NCI-H2171 treated with DMSO at 0.1 percent for 48 hours (cell line): ENCODE measurements at regions not wholly inside any gene's neighbourhood (a gene's known extent, or its start where the extent isn't known, plus 50 kb on each side); places are given as distances from the start of the nearest gene placed in this dataset.

Experiments used
- DNase-seq: peaks from one replicate; lab custom pipeline; 2025; lab: John Stamatoyannopoulos, UW

DNA sequence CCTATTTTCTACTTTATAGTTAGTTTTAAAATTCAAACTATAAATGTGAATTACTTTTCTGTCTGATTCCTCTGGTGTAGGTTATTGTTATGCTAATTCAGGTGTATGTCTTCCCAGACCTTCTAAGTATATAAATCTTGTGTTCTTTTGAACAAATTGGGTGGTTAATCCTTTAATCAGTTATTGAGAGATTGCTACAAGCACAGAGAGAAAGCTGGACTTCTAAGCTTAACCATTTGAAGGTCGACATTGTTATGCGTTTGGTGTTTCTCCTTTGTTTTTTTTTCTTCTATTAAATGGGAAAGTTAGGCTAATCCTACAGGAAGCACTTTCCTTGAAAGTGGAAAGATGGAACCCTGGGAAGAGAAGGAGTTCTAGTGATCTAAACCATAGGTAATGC is 592.6 kb downstream of the SLC4A3 start:
- DNase-seq, result no peak

DNA sequence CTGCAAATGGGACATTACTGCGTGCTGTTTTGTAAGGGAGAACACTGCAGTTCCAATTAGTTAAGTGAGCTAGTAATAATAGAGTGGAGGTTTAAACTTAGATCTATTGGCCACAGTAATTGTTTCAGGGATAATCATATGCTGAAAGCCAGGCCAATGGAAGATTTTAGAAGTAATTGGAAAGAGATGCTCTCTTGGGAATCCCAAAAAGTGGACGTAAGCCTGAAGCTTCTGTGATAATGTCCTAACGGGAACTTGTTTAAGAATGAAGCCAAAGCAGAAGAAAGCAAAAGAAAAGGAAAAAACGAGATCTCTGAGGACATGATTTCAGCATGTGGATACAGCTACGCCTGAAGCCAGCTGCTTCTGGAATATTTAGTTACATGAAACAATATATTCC is 594.6 kb downstream of the SLC4A3 start:
- no peak for DNase-seq

GRCh38 chr2:220224691-220225543 is 597.5 kb downstream of the SLC4A3 start:
- no peak for DNase-seq

DNA sequence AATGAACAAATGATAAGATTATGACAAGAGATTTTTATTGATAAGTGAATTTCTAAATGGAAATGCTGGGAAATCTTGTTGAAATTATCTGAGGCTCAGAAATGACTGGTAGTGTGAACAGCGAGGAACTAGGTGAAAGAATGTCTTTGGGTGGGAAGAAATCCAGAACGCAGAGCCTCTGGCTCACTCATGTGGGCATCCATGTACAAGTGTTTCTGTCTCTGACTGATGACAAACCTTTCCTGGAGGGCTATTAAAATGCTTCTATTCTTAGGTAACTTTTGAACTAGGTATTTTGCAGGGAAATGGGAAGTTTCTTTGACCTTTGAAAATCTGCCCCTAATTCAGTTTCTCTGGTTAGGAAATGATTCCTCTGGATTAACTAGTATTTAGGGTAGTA is 598.6 kb downstream of the SLC4A3 start:
- no peak for DNase-seq

DNA sequence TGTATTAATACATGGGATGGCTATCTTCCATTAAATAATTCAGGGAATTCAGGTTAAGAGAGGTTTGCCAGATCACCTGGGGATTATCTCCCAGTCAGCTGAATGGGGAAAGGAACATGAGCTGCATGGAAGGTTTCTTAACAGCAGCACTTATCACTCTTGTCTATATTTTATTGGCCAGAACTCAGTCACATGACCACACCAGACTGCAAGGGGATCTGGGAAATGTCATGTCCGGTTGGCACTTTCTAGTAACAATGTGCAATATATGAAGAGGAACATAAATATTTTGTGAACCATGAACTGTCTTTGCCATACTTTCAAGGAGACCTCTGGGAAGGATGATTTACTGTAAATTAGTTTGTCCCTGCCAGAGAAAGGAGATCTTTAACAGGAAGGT is 599.1 kb downstream of the SLC4A3 start:
- no peak for DNase-seq

GRCh38 chr2:220227266-220227920 is 600.0 kb downstream of the SLC4A3 start:
- no peak for DNase-seq

GRCh38 chr2:220228310-220229006 is 601.0 kb downstream of the SLC4A3 start:
- DNase-seq, result no peak

DNA sequence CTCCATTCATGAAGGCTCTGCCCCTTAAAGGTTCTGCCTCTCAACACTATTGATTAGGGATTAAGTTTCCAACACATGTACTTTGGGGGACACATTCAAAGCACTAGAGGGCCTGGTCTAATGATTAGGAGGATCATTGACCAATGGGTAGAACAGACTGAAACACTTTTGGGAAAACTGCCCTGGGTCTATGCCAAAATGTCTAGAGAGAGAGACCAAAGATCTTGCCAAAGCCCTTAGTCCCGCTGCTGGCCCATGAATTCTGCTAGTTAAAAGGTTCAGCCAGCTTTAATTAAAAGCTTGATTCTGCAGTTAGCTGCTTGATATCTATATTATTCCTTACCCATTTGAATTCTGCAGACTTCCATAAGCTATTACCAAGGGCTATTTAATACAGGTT is 613.2 kb downstream of the SLC4A3 start:
- DNase-seq, result no peak

DNA sequence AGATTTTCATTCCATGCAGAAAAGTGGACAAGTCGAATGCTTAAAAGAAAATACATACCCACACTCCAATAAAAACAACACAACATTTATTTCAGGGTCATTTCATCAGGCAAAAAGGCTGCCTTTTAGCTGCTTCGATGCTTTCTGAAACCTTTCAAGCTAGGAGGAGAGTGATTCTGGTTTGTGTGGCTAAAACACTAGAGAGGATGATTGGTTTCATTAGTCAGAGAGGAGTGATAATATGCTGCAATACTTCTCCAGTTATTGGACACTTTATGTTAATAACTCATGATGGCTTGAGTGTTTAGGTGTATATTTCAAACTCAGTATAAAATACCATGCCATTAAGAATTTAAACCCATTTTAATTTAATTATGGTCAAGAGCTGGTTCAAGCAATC is 614.0 kb downstream of the SLC4A3 start:
- DNase-seq, result no peak

DNA sequence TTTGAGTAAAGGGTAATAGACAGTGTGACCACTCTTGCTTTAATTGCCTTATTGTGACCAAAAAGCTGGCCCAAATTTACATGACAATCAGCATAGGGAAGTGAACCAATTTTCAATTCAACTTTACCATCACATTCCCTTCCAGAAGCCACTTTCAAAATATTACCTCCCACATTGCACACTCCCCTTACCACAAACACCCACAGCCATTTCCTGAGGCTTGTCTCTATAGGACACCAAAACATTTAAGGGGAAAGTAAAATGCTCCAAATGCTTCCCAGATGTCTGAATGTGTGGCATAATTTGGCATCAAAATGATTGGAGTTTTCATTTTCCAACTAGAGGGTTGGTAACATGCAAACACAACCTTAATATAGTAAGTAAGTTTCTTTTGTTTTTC is 616.1 kb downstream of the SLC4A3 start:
- no peak for DNase-seq

GRCh38 chr2:220246386-220246785 is 619.0 kb downstream of the SLC4A3 start:
- DNase-seq, result no peak

DNA sequence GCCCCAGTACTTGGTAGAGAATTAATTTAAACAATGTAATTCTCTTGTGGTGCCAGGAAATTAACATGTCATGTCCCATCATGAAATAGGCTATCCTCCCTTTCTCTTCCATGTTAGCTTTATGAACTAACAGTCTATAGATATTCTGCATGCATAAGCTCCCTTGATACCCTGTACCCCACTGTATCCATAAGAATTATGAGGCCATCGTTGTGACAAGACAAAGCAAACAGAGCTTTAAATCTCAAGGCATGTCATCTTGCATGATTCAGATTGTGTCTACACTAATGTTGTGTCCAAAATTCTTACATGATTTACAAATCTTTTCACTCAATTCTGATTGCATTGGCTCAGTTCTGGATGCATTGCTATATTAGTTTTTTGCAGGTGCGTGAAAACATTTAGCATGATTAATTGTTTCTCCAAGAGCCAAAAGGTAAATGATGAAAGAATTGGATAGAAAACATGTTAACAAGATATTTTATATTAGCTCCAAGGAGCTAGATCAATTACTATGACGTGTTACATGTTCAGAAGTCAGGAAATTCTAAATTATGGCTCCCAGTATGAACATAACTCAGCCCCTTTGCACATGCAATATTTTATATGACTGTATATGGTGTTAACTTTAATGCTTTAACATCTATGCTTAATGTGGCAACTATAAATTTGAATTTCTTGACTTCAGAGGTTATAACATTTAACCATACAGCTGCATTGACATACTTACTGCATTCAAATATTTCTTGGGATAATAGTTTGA is 620.3 kb downstream of the SLC4A3 start:
- no peak for DNase-seq

DNA sequence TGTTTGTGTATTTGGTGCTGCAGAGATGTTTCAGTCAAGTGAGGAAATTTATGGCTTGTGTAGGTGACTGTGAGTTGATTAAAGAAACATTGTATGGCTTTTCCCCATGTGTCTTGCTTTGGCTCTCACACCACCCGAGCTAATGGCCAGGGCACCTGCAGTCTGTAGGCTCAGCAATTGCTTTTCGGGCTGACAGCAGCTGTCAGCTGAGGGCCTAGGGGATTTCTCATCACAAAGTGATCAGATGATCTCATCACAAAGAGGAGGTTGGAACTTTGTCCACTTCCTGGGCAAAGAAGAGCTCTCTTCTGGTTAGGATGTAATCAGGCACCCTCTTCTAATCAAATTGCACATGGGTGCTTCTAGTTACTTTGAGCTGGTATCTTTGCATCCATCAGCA is 632.2 kb downstream of the SLC4A3 start:
- DNase-seq, result peak; percentile 49

DNA sequence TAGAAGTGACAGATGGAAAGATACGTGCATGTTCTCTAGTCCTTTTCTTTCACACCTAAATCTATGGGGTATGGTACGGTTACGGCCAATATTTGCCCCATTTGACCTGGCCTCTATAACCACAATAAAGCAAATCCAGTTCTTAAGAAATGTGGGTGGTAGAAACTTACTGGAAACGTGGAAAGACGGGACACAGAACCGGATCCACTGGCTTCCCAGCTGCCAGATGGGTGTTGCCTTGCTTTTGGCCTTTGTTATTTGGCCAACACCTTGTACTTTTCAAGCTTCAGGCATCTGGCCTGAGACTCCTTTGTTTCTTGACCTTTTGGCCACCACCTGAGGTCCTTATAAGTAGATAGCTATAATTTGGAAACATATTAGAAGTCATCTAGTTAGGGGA is 635.9 kb downstream of the SLC4A3 start:
- DNase-seq, result no peak

DNA sequence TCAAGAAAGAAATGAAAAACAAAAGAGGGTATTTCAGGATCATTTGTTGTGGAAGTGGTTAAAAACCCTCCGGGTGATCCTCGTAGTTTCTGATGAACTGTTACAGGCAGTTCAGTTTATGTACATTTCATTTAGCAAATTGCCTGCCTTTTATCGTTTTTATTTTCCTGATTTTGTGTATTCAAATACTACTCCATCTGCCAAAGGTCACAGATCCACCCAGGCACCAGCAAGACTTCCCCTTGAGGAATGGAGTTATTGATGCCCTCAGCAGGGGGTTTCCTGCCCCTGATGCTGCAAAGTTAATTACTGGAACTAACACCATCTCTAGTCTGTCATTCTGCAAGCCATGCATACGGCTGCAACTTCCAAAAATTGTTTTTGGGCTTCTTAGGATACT is 641.9 kb downstream of the SLC4A3 start:
- peak; percentile 83 for DNase-seq

GRCh38 chr2:220270481-220271070 is 643.1 kb downstream of the SLC4A3 start:
- no peak for DNase-seq

- DNase-seq, result no peak
Measured at GRCh38 chr2:220272656-220273055, 645.2 kb downstream of the SLC4A3 start.

DNA sequence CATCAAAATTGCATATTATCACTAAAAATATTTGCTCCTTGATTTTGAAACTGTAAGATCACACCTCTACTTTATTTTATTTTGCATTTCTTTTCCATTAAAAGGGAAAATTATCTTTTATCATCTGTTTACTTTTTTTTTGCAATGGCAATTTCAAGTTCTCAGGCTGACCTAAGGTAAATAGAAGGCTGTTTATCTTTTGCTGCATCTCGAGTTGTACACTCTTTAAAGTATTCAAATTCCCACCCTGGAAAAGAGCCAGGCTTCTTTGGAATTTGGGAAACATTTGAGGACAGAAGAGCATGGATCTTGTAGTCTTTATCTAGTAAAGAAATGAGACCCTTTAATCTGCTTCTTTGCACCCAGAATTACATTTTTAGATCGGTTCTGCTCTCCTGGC is 645.7 kb downstream of the SLC4A3 start:
- no peak for DNase-seq

GRCh38 chr2:220275454-220275853 is 648.0 kb downstream of the SLC4A3 start:
- DNase-seq, result no peak

DNA sequence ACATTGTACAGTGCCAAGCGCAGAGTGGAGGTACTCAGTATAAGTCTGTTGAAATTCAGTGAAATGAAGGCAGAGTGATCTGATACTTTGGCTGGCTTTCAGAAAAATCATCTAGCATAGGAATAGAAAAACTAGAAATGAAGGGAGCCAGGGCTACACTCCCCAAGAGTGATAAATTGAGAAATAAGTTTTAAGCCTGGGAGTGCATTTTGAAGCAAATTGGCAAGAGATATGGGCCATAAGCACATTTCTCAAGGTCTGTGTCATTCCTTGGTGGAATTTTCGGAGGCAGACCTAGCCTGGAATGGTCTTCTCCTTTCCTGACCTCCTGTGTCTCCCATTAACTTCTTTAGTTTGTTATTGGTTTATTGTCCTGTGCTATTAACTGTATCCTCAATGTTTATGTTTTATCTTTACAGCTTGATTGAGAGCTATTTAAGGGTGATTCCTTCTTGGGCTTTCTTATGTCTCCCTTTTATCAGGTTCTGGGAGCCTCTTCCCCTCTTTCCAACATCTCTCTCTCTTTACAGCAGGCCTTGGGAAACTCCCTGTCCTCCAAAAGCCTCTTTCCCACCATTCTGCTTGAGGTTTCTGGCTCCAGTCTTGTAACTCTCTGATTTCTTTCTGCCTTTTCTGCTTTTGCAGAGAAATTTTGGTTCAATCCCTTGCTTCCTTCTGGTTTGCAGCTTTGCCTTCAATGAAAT is 649.5 kb downstream of the SLC4A3 start:
- DNase-seq, result no peak

DNA sequence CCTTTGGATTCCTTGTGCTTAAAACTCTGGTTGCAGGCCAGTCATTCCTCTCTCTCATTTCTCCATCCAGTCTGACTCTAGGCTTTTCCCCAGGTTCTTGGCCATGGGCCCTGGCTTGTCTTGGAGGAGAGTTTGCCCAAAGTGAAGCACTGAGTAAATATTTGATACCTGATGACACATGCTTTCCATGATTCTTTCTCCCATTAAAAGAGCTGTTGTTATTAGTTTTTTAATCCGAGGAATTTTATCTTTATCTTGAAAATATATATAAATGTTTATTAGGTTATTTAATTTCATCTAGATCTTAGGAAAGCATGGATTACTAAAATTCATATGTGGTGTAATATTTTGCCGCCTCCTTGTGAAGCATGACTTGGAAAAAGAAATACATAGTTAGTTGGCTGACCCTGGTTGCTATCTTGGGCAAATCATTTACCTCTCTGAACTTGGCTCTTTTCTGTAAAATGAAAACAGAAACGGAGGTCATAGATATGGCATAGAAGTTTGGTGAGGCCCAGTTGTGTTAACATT is 650.1 kb downstream of the SLC4A3 start:
- no peak for DNase-seq
